Ecto neural progenitor cell (in vitro differentiated cells): ENCODE measurements at regions not wholly inside any gene's neighbourhood (a gene's known extent, or its start where the extent isn't known, plus 50 kb on each side); places are given as distances from the start of the nearest gene placed in this dataset.

ENCODE experiments used
- DNase-seq: peaks from one replicate; pipeline ENCODE4 v3.0.0-alpha.2; 2018; ENCODE audit warnings: low spot score

DNA sequence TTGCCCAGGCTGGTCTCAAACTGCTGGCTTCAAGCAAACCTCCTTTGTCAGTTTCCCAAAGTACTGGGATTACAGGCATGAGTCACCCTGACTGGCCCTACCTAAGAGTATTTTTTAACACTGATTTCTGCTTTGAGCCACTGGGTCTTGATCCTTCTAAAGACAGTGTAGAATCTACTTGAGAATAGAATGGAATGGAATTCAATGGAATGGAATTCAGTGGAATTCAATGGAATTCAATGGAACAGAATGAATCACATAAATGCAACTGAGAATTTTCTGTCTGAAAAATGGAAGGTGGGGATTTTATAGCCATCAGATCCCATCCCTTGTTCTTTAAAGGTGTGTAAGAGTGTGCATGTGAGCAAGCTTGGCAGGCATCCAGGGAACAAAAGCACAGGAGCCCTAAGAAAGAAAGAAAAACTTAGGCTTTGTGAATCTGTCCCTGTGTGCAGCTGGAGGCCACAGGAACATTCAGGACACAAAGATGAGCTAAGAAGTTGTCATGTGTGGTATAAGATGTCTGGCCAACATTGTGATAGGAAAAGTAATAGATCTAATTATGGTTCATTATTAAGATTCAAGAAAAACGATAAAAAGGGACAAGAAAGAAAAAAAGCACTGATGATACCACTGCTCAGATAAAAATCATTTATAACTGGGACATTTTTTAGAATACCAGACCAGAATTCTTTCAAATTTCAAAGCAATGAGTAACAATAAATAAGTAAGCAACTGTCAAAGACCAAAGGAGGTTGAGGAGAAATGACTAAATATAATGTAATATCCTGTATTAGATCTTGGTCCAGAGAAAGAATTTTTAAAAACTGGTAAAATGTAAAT lies 681.0 kb upstream of the GJE1 start:
- no peak for DNase-seq

DNA sequence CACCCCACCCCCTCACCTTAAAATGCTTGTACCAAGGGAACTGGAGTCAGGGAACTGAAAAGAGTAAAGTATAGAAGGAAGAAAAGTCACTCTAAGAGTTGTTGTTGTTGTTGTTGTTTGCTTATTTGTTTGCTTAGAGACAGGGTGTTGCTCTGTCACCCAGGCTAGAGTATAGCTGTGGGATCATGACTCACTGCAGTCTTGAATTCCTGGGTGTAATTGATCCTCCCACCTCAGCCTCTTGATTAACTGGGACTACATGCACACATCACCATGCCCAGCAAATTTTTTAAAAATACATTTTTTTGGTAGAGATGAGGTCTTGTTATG lies 681.6 kb upstream of the GJE1 start:
- no peak for DNase-seq

DNA sequence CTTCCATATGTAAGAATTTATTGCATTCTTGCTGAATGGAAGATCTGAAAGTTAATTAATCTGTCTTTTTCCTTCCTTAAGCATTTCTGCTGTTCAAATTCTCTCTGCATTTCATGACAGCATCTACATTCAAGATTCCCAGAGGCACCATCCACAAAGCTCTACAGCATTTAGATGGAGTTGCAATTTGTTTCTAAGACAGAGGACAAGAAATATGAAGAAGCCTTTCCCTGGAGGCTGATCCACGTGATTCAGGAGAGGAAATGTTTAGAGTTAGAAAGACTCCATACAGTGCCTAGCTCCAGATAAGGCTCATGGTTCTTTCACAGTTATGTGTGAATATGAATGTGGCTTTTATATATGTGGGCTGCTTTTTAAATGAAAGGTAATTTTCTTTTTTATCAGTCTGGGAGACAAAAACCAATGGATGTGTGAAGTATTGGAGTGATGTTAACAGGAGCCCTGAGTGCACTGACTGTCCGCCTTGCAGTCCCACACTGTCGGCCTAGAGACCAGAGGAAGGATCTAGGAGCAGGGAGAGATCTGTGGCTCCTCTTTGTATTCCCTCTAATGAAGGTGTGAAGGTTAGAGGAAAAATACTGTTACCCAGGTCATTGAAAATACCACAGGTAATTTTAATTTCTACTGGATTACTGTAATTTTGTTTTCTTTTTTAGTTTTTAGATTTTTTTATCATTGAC lies 686.6 kb upstream of the GJE1 start:
- DNase-seq, result no peak

DNA sequence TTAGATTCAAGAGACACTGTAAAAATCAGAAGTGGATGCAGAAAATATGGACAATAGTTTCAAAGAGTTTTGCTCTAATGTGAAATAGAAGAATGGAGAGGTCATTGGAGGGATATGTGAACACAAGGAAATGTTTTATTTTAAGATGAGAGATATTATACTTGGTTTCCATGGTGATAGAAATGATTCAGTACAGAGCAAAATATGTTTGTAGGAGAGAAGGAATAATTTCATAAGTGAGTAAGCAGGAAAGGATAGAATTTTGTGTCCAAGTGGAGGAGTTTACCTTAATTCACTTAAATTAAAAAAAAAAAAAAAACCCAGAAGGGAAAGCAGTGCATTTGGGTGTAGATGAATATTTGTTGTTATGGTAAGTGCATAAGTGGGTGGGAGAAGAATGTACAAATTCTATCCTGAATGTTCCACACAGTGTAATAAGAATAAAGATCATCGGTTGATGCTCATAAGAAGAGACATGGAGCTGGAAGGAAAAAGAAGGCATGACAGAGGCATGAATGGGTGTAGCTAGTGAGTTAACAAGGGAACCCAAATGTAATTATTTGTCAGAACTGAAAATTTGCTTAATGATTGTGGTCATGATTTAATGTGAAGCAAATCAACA lies 688.9 kb upstream of the GJE1 start:
- DNase-seq, result no peak

DNA sequence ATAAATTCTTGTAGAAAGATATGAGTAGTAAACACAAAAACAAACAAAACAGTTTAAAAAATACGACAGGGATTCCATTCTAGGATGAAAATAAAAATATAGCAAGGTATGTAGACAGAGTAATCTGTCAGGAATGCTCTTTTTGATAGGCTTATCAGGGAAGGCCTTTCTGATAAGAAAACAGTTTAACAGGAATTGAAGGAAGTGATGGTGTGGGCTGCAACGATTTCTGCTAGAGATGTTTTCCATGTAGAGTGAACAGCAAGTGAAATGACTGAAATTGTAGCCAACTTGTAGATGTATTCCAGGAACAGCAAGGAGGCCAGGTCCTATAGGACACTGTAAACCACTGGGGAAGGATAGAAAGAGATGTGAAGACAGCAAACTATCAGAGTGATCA lies 689.7 kb upstream of the GJE1 start:
- no peak for DNase-seq

DNA sequence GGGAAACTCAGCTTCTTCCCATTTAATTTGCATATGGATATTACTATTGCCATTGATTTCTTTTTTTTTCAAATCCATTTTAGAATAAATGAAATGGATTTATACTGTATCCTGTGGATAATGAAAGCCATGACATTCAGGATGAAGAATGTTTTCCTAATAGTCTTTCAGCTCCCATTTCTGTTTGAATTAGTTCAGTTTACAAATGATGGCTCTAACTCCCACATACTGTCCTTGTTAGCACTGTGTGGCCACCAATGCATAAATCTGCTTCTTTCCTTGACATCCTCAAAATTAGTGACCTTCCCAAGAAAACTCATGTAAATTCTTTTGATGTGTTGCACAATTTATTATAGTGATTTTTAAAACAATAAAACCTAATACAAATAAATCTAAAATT lies 693.2 kb upstream of the GJE1 start:
- no peak for DNase-seq

DNA sequence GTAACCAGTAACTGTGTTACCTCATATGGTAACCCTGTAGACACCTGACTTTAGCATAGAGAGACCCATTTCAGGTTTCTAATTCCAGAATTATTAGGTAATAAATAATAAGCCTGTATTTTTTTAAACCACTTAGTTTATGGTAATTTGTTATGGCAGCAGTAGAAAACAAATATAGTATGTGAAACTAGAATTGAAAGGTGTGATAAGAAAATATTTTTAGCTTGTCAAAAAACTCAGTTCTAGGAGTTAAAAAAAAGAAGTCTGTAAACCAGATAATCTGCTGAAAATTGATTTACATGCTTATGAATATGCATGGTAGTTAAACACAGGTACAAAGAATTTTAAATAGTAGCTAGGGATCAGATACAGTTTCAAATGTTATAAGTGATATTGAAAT lies 695.0 kb upstream of the GJE1 start:
- DNase-seq, result no peak

DNA sequence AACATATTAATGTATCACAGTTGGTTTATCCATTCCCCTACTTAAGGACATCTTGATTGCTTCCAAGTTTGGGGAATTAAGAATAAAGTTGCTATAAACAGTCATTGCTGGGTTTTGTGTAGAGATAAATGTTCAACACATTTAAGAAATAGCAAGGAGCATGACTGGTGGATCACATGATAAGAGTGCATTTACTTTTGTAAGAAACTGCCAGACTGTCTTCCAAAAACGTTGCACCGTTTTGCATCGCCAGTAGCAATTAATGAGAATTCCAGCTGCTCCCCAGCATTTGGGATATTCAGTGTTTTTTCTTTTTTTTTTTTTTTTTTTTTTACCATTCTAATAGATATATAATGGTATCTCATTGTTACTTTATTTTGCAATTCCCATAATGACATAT lies 695.7 kb upstream of the GJE1 start:
- DNase-seq, result no peak

DNA sequence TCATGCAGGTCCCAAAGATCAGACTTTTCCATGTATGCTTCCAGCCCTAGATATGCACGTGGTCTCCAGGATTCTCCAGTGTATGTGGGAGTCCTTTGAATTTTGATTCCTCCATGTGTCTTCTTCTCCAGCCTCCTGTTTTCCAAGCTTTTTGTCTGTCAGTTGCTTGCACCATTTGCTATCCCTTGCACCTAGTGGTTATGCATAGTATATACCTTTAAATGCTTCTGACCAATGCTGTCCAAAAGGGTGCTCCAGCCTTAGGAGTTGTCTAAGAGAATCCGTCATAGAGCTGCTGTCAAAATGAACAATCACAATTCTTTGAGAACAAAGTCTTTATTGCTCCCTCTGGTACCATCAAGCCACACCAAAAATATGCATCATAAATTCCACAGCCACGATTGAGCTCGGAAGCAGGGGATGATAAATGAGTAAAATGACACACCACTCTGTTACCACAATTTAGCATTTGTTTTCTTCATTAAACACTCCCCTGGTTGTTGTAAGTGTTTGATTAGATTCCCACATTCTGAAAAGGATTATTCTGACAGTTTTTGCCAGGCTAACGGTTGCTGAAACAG lies 706.2 kb upstream of the GJE1 start:
- no peak for DNase-seq

DNA sequence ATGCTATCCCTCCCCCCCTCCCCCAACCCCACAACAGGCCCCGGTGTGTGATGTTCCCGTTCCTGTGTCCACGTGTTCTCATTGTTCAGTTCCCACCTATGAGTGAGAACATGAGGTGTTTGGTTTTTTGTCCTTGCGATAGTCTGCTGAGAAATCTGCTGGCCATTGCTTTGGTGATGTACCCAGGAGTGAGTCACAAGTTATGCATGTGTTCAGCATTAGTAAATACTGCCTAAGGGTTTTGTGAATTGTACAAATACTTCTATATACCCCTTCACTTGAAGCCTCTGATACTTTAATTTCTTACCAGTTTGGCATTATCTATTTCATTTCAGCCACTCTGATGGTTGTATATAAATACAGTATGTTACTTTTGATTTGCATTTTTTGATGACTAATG lies 711.3 kb upstream of the GJE1 start:
- DNase-seq, result no peak

DNA sequence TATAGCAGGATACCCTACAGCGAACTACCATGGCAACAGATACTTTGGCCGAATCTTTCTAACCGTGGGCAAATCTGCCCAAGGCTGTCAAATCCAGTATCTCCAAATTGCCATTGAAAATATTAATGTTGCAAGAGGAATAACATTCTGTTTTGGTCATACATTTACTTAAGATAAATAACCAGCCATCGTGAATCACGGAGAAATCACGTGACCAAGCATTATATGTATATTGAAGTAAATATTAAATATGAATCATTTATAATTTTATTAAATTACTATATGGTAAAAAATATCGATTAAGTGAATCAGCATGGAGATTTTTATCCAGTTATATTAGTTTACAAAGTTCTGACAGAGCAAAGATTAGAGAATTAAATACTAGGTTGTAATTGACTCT lies 714.6 kb upstream of the GJE1 start:
- no peak for DNase-seq

DNA sequence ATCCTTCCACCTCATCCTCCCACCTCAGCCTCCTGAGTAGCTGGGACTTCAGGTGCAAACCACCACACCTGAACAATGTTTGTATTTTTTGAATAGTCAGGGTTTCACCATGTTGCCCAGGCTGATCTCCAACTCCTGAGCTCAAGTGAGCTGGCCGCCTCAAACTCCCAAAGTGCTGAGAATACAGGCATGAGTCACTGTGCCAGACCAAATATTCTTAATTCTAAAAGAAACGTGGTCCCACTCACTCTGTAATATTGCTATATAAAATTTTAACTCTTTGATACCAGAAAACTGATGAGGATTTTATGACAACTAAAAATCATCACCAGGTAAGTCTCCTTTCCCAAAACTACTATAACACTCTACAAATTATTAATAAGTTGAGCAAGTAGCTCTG lies 716.8 kb upstream of the GJE1 start:
- DNase-seq, result no peak

DNA sequence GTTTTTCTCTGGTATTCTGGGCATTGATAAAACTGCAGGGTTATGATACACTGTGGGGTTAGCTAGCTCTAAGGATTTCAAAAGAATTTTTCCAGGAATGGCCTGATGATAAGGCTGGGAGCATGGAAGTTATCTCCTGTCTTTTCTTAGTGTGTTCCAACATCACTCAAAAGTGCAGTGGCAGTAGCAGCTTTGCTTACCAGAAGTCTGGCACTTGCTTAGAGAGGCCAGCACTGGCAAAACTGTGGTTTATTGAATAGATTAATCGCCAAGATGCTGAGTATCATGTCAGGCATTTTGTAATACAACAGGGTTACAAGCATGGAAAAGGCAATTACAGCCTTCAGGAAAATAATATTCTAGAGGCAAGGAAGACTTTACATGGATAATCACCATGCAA lies 719.5 kb upstream of the GJE1 start:
- DNase-seq, result no peak

DNA sequence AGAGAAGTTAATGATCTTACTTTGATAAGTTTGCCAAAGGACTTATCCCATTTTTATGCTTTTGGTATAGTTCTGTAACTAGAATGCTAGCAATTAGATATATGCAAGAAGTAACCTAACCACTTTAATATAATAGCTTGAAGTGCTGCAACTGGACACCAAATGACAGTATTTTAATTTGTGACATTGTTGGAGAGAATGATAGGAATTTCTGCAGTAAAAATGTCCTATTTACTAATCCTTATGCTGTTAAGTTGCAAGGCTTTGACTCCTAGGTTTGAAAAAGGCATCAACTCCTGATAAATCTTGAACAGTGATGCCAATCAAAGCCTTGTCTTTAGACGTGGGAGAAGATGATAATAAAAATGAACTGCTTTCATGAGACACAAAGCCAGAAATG lies 726.0 kb upstream of the GJE1 start:
- no peak for DNase-seq

DNA sequence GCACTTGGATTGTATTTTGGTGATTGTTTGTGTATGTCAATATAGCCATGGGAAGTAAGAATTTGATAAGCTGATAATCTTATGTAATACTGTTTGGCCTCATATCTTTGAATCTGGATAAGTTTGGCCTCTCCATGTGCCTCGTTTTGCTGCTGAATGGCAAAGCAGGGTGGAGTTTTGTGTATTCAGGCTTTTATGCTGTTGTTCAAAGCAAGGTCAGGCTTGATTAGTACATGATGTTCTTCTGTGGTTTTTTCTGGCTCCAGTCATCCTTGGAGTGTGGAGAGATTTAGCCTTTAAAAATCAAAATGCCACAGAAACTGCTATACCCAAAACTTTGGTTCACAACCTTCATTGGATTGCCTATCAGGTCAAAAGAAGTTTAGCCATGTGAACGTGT lies 728.9 kb upstream of the GJE1 start:
- no peak for DNase-seq

DNA sequence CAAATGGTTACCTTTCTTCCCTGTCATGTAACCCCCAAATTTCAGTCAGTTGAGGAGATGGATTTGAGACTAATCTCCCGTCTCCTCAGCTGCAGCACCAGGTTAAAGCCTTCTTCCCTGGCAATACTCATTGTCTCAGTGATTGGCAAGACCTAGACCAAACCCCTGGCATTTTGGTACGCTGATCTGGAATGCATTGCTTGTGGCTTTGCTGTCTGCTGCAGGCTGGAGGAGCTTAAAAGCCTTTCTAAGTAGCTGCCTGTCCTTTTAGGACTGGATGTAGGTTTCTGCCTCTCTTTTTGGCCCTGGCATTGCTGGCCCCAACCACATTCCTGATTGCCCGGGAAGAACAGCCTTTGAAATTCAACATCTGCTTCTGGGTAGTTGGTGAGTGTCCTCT lies 729.6 kb upstream of the GJE1 start:
- no peak for DNase-seq

DNA sequence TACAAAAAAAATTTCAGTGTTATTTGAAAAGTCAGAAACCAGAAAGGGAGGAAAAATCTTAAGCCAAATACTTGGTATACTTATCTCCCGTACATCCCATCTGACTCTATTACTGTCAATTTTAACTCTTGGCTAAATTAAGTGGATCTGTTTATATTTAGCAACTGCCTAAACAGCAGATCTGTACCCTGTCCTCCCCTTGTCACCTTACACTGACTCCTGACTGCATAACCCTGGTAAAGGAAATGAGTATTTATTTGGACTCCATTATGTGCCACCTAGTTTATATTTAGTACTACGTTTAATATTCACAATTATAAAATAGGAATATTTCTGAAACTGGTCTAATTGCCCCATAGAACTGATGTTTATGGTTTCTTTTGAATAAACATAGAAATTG lies 730.2 kb upstream of the GJE1 start:
- DNase-seq, result no peak

DNA sequence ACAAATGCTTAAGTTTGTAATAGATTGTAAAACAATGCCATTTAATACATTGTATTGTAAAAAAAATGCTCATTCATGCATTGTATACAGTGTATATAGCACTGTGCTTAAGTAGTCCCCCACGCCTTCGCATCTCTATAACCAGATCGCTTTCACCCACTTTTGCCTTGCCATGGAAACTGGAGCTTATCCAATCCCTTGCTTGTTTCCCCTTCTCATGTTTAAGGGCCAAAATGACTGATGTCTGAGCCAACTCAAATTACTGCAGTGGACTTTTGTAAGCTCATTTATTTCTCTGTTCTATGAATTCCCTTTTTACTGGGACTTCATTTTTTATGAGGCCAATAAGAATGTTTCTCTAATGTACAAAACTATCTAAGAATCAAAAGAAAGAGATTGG lies 730.9 kb upstream of the GJE1 start:
- DNase-seq, result no peak

DNA sequence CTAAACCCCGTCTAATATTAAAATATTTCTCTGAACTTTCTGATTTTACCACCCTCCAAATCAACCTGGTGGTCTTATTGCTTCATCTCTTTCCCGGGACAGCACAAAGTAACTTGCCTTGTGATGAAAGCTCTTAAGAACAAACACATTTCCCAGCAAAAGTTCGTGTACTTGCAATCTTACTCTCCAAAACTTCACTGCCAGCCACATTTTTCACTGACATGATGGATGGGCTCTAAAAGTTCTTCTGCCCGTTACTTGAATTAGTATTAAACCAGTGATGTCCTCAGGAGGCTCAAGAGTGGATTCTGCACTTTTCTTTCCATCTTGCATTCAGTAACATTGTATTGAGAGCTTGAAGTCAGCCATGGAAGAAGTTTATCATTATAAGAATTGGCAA lies 731.6 kb upstream of the GJE1 start:
- no peak for DNase-seq

DNA sequence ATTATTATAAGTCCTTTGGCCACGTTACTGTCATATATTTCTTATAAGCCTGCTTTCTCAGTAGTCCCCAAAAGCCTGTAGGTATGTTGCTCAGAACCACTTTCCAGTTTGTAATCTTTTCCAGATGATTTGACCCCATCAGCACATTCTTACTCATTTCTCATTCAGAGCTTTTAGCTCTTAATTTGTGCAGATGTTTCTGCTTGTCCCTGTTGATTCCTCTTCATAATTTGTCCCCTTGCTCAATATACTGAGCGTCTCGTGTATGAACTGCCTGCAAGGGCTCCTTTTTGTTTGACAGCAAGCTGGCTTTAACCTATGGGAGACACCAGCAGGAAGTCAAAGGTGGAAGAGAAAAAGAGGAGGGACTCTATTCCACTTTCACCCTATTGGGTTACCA lies 733.8 kb upstream of the GJE1 start:
- DNase-seq, result no peak

DNA sequence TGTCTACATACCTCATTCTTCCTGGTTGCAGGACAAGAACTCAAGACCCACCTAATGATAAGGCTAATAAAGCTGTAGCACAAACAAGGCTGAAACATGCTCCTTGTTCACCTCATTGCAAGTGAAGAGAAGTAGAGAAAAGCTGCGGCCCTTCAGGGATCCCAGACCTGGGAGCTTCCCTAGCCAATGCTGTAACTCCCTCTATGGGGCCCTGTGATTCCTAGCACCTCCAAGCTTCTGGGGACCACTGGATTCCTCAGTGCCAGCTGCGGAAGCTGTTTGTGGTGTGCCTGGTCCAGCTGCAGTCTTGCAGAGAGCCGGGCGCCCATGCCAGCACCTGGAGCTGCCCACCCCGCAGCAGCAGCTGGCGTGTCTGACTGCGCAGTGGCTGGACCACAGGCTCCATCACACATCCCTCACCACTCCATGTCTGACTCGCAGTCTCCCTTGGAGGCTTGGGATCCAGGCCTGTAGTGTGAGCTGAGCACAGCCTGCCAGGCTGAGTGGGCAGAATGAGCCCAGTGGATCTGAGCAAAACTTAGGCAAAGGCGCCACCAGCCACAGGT lies 737.2 kb upstream of the GJE1 start:
- DNase-seq, result no peak

DNA sequence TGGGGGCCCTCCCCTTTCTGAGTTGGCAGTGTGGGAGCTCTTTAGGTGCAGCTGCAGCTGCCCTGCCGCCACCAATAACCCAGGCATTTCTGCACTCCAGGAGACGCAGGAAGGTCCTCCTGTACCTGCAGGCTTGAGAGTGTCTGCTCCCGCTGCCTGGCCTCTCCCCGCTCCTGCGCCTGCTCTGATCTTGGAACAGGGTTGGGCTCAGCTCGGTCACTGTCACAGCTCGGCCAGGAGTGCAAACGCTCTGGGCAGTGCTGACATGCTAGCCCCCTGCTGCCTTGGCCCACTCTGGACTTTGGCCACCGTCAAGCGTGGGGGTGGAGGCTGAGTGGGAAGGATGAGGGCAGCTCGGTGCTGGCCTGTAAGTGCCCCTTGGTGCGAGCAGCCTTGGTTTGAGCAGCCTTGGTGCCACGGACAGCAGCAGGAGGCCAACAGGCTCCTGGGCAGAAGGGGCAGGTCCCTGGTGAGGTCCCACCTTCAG lies 738.1 kb upstream of the GJE1 start:
- no peak for DNase-seq

DNA sequence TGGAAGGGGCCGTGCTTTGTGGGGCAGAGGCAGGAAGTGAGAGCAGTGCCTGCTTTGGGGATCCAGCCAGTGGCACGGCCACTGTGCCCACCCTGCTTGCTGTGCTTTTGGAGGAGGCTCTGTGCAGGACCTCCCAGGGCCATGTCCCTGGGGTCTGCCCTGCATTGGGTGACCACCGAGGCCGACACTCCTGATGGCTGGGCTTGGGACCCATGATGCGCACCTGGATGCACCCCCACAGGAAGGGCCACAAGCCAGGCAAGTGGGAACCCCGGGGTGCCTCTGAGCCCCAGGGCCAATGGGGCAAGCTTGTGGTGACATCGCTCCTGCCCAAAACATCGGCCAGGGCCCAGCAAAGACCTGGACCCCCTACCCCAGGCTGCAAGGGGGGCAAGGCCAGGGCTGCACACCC lies 738.6 kb upstream of the GJE1 start:
- DNase-seq, result no peak
